Tibial nerve (tissue), 4 donors: ENCODE measurements at regions not wholly inside any gene's neighbourhood (a gene's known extent, or its start where the extent isn't known, plus 50 kb on each side); places are given as distances from the start of the nearest gene placed in this dataset.

Source experiments
- DNase-seq, 2 donors: peaks; one replicate each; pipeline ENCODE4 v3.0.0-alpha.2; 2019; ENCODE audit warnings: low spot score in 2 of 2
- H3K27ac ChIP-seq, 4 donors: fragments of 200-600 bp; sonication (generic) in 3 of 4; one replicate each; pipeline ENCODE4 v1.5.1; 2017 to 2019; ENCODE audit warnings: mild to moderate bottlenecking in 1 of 4
- H3K27me3 ChIP-seq, 2 donors: fragments of 200-600 bp; sonication (generic) in 1 of 2; one replicate each; pipeline versions ENCODE4 v1.5.1 to v1.6.0; 2017 to 2019
- H3K36me3 ChIP-seq, 3 donors: fragments of 200-600 bp; sonication (generic); one replicate each; pipeline ENCODE4 v1.5.1; 2018 to 2019
- H3K4me1 ChIP-seq, 4 donors: fragments of 200-600 bp; sonication (generic) in 3 of 4; one replicate each; pipeline ENCODE4 v1.5.1; 2017 to 2019
- H3K4me3 ChIP-seq, 4 donors: fragments of 200-600 bp; sonication (generic) in 3 of 4; one replicate each; pipeline ENCODE4 v1.5.1; 2017 to 2019; ENCODE audit warnings: mild to moderate bottlenecking in 1 of 4, moderate library complexity in 1 of 4
- H3K9me3 ChIP-seq, 4 donors: fragments of 200-600 bp; sonication (generic) in 3 of 4; one replicate each; pipeline ENCODE4 v1.5.1; 2017 to 2019
- CTCF ChIP-seq, 5 experiments: fragments of 200-600 bp in 3 of 5; fragments of 450-650 bp in 2 of 5; sonication (generic) in 3 of 5; IDR thresholded peaks; one replicate each; pipeline ENCODE4 v1.5.1; 2016 to 2019; ENCODE audit warnings: antibody characterized with exemption in 5 of 5, mild to moderate bottlenecking in 3 of 5, moderate library complexity in 2 of 5
- EP300 ChIP-seq, 2 donors: sonication (generic); formaldehyde crosslinking; IDR thresholded peaks; one replicate each; pipeline ENCODE4 v1.6.1; 2017; ENCODE audit warnings: antibody characterized with exemption in 2 of 2, mild to moderate bottlenecking in 1 of 2
- POLR2A ChIP-seq, 2 donors: fragments of 450-650 bp; IDR thresholded peaks; one replicate each; pipeline ENCODE4 v1.6.1; 2017; ENCODE audit warnings: antibody characterized with exemption in 2 of 2, mild to moderate bottlenecking in 2 of 2, moderate library complexity in 2 of 2
- WGBS, 2 donors: methylation state at CpG; one replicate each; pipeline ENCODE4 v1.1.5; 2018; 5-methylcytosine and 5-hydroxymethylcytosine counted together

DNA sequence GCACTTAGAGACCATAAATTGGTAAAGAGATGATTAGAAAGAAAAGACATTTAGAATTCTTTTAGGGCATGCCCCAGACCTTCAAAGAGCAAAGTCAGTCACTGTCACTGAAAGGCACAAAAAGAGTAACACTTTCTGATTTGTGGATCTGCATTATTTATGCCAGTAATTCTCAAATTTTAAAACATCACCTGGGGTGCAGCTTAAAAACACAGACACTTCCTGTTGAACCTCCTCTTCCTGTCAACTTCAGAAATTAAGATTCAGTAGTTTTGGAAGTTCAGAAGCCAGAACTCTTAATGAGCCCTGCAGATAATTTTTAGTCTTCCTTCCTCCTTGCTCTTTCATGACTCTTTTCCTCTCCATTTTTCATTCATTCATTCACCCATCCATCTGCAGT lies 137.5 kb downstream of the NRN1 start:
- DNase-seq: no peak
- TF ChIP-seq CTCF (IDR thresholded peaks at IDR 0.05) (no peak), POLR2A (IDR thresholded peaks at IDR 0.05) (no peak)
- Histone ChIP-seq H3K36me3 (no peaks in the 10 kb centered on the region), H3K9me3 (peaks cover 0 to 34% (median 9%) of the 10 kb centered on the region in 4 donors), H3K4me3 (no peak overlapping the region), H3K27ac (no peak overlapping the region), H3K4me1 (peaks cover 0 to 3% (median 0%) of the 10 kb centered on the region in 4 donors), H3K27me3 (no peaks in the 10 kb centered on the region)

DNA sequence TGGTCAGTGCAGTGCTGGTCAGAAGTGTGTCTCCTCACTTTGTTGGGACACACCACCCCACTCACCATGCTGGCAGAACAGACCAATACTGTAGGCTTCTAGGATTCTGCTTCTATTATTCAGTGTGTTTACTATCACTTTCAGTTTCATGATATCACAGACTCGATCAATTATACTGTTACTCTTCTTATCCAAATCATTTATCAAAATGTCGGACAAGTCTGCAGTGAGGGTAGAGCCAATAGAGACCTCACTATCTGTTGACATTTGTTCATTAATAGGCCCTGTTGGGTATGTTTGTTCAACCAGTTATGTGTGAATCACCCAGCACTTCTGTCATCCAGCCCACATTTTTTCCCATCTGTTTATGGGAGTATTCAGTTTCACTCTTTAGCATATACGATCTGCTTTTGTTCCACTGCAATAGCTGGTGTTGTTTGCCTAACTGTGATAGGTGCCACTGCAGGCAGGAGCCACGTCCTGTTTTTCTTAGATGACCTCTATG lies 140.1 kb downstream of the NRN1 start:
- Histone ChIP-seq H3K4me3 (peak overlapping the region in 3 of 4 donors; percentile 9 to 26 (median 24)), H3K36me3 (no peaks in the 10 kb centered on the region), H3K4me1 (peaks cover 0 to 3% (median 0%) of the 10 kb centered on the region in 4 donors), H3K9me3 (peaks cover 0 to 26% (median 6%) of the 10 kb centered on the region in 4 donors), H3K27me3 (no peaks in the 10 kb centered on the region), H3K27ac (peak overlapping the region in 3 of 4 donors; percentile 51 to 75 (median 55))
- 22 to 36% methylated on average over 4 of the region's 4 CpGs for WGBS, 2 donors
- no peak for DNase-seq
- TF ChIP-seq CTCF (IDR thresholded peaks at IDR 0.05) (no peak), EP300 (IDR thresholded peaks at IDR 0.05) (no peak)

GRCh38 chr6:5865506-5866031 lies 141.2 kb downstream of the NRN1 start:
- Histone ChIP-seq H3K27me3 (no peaks in the 10 kb centered on the region), H3K4me1 (peaks cover 0 to 3% (median 0%) of the 10 kb centered on the region in 4 donors), H3K27ac (no peak overlapping the region), H3K9me3 (peaks cover 0 to 15% (median 1%) of the 10 kb centered on the region in 4 donors), H3K4me3 (no peak overlapping the region), H3K36me3 (no peaks in the 10 kb centered on the region)
- WGBS, 2 donors: 66 to 70% methylated on average over 3 of the region's 3 CpGs
- no peak for TF ChIP-seq POLR2A (IDR thresholded peaks at IDR 0.05)
- TF ChIP-seq CTCF (IDR thresholded peaks at IDR 0.05): no peak
- no peak for TF ChIP-seq EP300 (IDR thresholded peaks at IDR 0.05)
- no peak for DNase-seq

DNA sequence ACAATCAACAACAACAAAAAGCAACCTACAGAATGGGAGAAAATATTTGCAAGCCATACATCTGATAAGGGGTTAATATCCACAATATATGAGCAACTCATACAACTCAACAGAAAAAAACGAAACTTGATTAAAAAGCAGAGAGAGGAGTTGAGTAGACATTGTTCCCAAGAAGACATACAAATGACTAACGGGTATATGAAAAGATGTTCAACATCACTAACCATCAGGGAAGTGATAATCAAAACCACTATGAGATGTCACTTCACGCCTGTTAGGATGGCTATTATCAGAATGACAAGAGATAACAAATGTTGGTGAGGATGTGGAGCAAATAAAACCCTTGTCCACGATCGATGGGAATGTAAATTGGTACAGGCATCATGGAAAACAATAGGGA lies 145.9 kb downstream of the NRN1 start:
- Histone ChIP-seq H3K36me3 (no peaks in the 10 kb centered on the region), H3K4me3 (no peak overlapping the region), H3K4me1 (no peaks in the 10 kb centered on the region), H3K9me3 (peaks cover 0 to 5% (median 0%) of the 10 kb centered on the region in 4 donors), H3K27ac (no peak overlapping the region), H3K27me3 (no peaks in the 10 kb centered on the region)
- DNase-seq: no peak
- TF ChIP-seq EP300 (IDR thresholded peaks at IDR 0.05) (no peak), POLR2A (IDR thresholded peaks at IDR 0.05) (no peak), CTCF (IDR thresholded peaks at IDR 0.05) (no peak)
- WGBS, 2 donors: 85 to 88% methylated on average over 5 of the region's 5 CpGs

DNA sequence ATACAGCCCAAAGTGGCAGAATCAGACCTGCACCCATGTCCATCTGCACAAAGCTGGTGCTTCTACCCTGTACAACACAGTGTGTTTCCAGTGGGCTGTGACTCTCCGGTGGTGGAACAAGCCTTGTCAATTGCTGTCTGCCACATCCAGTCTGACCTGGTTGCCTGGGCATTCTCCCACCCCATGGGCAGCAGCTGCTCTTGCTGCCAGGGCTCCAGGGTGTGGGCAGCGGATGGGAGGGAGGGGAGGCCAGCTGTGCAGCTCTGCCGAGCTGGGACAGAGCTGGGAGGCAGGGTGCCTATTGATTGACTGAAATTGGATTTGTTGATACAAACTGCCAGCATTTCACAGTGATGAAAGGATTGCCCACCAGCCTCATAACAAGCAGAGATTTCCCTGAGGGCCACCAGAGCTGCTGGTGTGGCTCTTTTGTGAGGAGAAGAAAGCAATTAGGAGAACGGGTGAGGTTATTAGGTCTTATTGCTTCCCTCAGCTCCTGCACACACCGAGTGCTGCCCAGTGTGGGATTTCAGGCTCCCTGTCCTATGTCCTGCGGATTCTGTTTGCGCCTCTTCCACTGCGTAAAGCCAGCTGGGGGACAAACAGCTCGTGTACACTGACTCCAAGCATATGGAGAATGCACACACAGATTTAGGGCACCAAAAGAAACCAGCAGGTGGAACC lies 150.8 kb downstream of the NRN1 start:
- H3K4me1 ChIP-seq: peaks cover 0 to 6% (median 0%) of the 10 kb centered on the region in 4 donors
- 73 to 74% methylated on average over 9 of the region's 9 CpGs for WGBS, 2 donors
- TF ChIP-seq EP300 (IDR thresholded peaks at IDR 0.05) (no peak), CTCF (IDR thresholded peaks at IDR 0.05) (no peak), POLR2A (IDR thresholded peaks at IDR 0.05) (no peak)
- H3K36me3 ChIP-seq: no peaks in the 10 kb centered on the region
- no peak for DNase-seq
- no peaks in the 10 kb centered on the region for H3K9me3 ChIP-seq
- peaks cover 0 to 2% of the 10 kb centered on the region in 2 donors for H3K27me3 ChIP-seq
- H3K4me3 ChIP-seq: no peak overlapping the region
- no peak overlapping the region for H3K27ac ChIP-seq
